ENCODE measurements at regions not wholly inside any gene's neighbourhood (a gene's known extent, or its start where the extent isn't known, plus 50 kb on each side); places are given as distances from the start of the nearest gene placed in this dataset.
A peak's percentile ranks its signal among the peaks of the same experiment; 100 is the strongest.

GRCh38 chr9:19946441-19947109 lies 157.7 kb upstream of the SLC24A2 start:
- TF ChIP-seq ZFX (IDR thresholded peaks at IDR 0.05) (no peak), CTCF (conservative IDR thresholded peaks at IDR 0.05) (peak; percentile 46)
- H3K27ac ChIP-seq = no peak overlapping the region

GRCh38 chr9:19941874-19942273 lies 153.0 kb upstream of the SLC24A2 start:
- no peak overlapping the region for H3K27ac ChIP-seq
- TF ChIP-seq CTCF (conservative IDR thresholded peaks at IDR 0.05) (no peak), ZFX (IDR thresholded peaks at IDR 0.05) (no peak)

GRCh38 chr9:19940811-19941535 lies 152.1 kb upstream of the SLC24A2 start:
- TF ChIP-seq CTCF (conservative IDR thresholded peaks at IDR 0.05) (no peak), ZFX (IDR thresholded peaks at IDR 0.05) (no peak)
- H3K27ac ChIP-seq = no peak overlapping the region

- TF ChIP-seq CTCF (conservative IDR thresholded peaks at IDR 0.05) (no peak), ZFX (IDR thresholded peaks at IDR 0.05) (no peak)
- no peak overlapping the region for H3K27ac ChIP-seq
Measured at GRCh38 chr9:19939734-19940278, 151.0 kb upstream of the SLC24A2 start.

- H3K27ac ChIP-seq = no peak overlapping the region
- TF ChIP-seq CTCF (conservative IDR thresholded peaks at IDR 0.05) = peak; percentile 12; the same call in 1 of the 2 replicates
- TF ChIP-seq ZFX (IDR thresholded peaks at IDR 0.05) = no peak
Measured at GRCh38 chr9:19938990-19939733, 150.3 kb upstream of the SLC24A2 start.

- TF ChIP-seq ZFX (IDR thresholded peaks at IDR 0.05) = no peak
- TF ChIP-seq CTCF (conservative IDR thresholded peaks at IDR 0.05) = no peak
- H3K27ac ChIP-seq = no peak overlapping the region
Measured at GRCh38 chr9:19937121-19937520, 148.3 kb upstream of the SLC24A2 start.

Measured in C4-2B (cell line).